Esophagus muscularis mucosa (tissue), 4 donors: ENCODE measurements at regions not wholly inside any gene's neighbourhood (a gene's known extent, or its start where the extent isn't known, plus 50 kb on each side); places are given as distances from the start of the nearest gene placed in this dataset.

Source experiments
- DNase-seq: peaks from one replicate; pipeline ENCODE4 v3.0.0-alpha.2; 2017; ENCODE audit errors: extremely low spot score
- H3K27ac ChIP-seq, 4 donors: fragments of 200-600 bp; sonication (generic); replicated peaks in 1 of 4; 1 replicate in 3 of 4; 2 replicates in 1 of 4; pipeline ENCODE4 v1.5.1; 2016 to 2019; ENCODE audit warnings: mild to moderate bottlenecking in 1 of 4
- H3K27me3 ChIP-seq, 4 donors: fragments of 200-600 bp; sonication (generic); one replicate each; pipeline versions ENCODE4 v1.5.1 to v1.6.0; 2016 to 2019
- H3K36me3 ChIP-seq, 4 donors: fragments of 200-600 bp; sonication (generic); one replicate each; pipeline ENCODE4 v1.5.1; 2016 to 2019
- H3K4me1 ChIP-seq, 4 donors: fragments of 200-600 bp; sonication (generic); one replicate each; pipeline ENCODE4 v1.5.1; 2016 to 2019
- H3K4me3 ChIP-seq, 4 donors: fragments of 200-600 bp; sonication (generic); 1 replicate in 2 of 4; 2 replicates in 2 of 4; pipeline ENCODE4 v1.5.1; 2016 to 2019; ENCODE audit warnings: mild to moderate bottlenecking in 4 of 4, moderate library complexity in 1 of 4
- H3K9me3 ChIP-seq, 4 donors: fragments of 200-600 bp; sonication (generic); 1 replicate in 3 of 4; 2 replicates in 1 of 4; pipeline ENCODE4 v1.5.1; 2016 to 2019
- CTCF ChIP-seq, 3 experiments: fragments of 200-600 bp in 2 of 3; fragments of 450-650 bp in 1 of 3; sonication (generic) in 2 of 3; IDR thresholded peaks; one replicate each; pipeline ENCODE4 v1.5.1; 2017 to 2019; ENCODE audit warnings: antibody characterized with exemption in 3 of 3, mild to moderate bottlenecking in 2 of 3, moderate library complexity in 1 of 3
- EP300 ChIP-seq: sonication (generic); formaldehyde crosslinking; IDR thresholded peaks from one replicate; pipeline ENCODE4 v1.6.1; 2017; ENCODE audit warnings: antibody characterized with exemption
- POLR2A ChIP-seq: fragments of 450-650 bp; IDR thresholded peaks from one replicate; pipeline ENCODE4 v1.6.1; 2017; ENCODE audit warnings: antibody characterized with exemption, moderate library complexity, mild to moderate bottlenecking, low read depth
- POLR2AphosphoS5 ChIP-seq, 2 donors: sonication (generic); formaldehyde crosslinking; IDR thresholded peaks; one replicate each; pipeline ENCODE4 v1.6.1; 2017; ENCODE audit warnings: antibody characterized with exemption in 2 of 2
- WGBS: methylation state at CpG from one replicate; pipeline ENCODE4 v1.1.5; 2018; 5-methylcytosine and 5-hydroxymethylcytosine counted together
- intact Hi-C: fragments of 100-400 bp; cut with DNase I; formaldehyde crosslinking; loops from one replicate; pipeline ENCODE4 v1.15.1; 2023

GRCh38 chr10:130824230-130825014, 487.1 kb downstream of the TCERG1L start:
- Histone ChIP-seq H3K4me1 (no peaks in the 10 kb centered on the region), H3K36me3 (no peaks in the 10 kb centered on the region), H3K4me3 (no peak overlapping the region), H3K27me3 (peaks cover 0 to 18% (median 0%) of the 10 kb centered on the region in 4 donors), H3K9me3 (peaks cover 0 to 31% (median 23%) of the 10 kb centered on the region in 4 donors), H3K27ac (no peak overlapping the region)
- TF ChIP-seq CTCF (IDR thresholded peaks at IDR 0.05): no peak
- intact Hi-C loops: no loop called here
- 74% methylated on average over 4 of the region's 4 CpGs for WGBS
- DNase-seq: peak; percentile 79

GRCh38 chr10:130833596-130833995, 477.9 kb downstream of the TCERG1L start:
- Histone ChIP-seq H3K27me3 (peaks cover 0 to 22% (median 0%) of the 10 kb centered on the region in 4 donors), H3K4me3 (no peak overlapping the region), H3K36me3 (no peaks in the 10 kb centered on the region), H3K27ac (no peak overlapping the region), H3K9me3 (peaks cover 0 to 6% (median 2%) of the 10 kb centered on the region in 4 donors), H3K4me1 (no peaks in the 10 kb centered on the region)
- 73% methylated on average over 10 of the region's 14 CpGs for WGBS
- intact Hi-C loops: no loop called here
- no peak for DNase-seq
- no peak for TF ChIP-seq POLR2A
- TF ChIP-seq POLR2AphosphoS5 (IDR thresholded peaks at IDR 0.05): no peak
- TF ChIP-seq EP300: no peak
- no peak for TF ChIP-seq CTCF (IDR thresholded peaks at IDR 0.05)

- 72% methylated on average over 15 of the region's 15 CpGs for WGBS
- no peak overlapping the region for H3K4me3 ChIP-seq
- TF ChIP-seq POLR2A: no peak
- TF ChIP-seq POLR2AphosphoS5 (IDR thresholded peaks at IDR 0.05): no peak
- TF ChIP-seq EP300: no peak
- TF ChIP-seq CTCF (IDR thresholded peaks at IDR 0.05): no peak
Measured at GRCh38 chr10:130834170-130834569, 477.4 kb downstream of the TCERG1L start.

GRCh38 chr10:130834573-130834972, 476.9 kb downstream of the TCERG1L start:
- no peak for DNase-seq
- intact Hi-C loops: no loop called here
- TF ChIP-seq POLR2A (no peak), EP300 (no peak), POLR2AphosphoS5 (IDR thresholded peaks at IDR 0.05) (no peak), CTCF (IDR thresholded peaks at IDR 0.05) (no peak)
- H3K36me3 ChIP-seq: no peaks in the 10 kb centered on the region
- peaks cover 0 to 4% (median 0%) of the 10 kb centered on the region in 4 donors for H3K9me3 ChIP-seq
- 88% methylated on average over 15 of the region's 15 CpGs for WGBS
- no peak overlapping the region for H3K4me3 ChIP-seq
- no peaks in the 10 kb centered on the region for H3K4me1 ChIP-seq
- no peak overlapping the region for H3K27ac ChIP-seq
- H3K27me3 ChIP-seq: peaks cover 0 to 25% (median 0%) of the 10 kb centered on the region in 4 donors

More at GRCh38 chr10:130834170-130834569, 477.4 kb downstream of the TCERG1L start:
- H3K9me3 ChIP-seq: peaks cover 0 to 4% (median 1%) of the 10 kb centered on the region in 4 donors
- intact Hi-C loops: no loop called here
- no peaks in the 10 kb centered on the region for H3K36me3 ChIP-seq
- H3K27ac ChIP-seq: no peak overlapping the region
- no peaks in the 10 kb centered on the region for H3K4me1 ChIP-seq
- peaks cover 0 to 25% (median 0%) of the 10 kb centered on the region in 4 donors for H3K27me3 ChIP-seq
- no peak for DNase-seq

- WGBS: 94% methylated on average over 3 of the region's 5 CpGs
- intact Hi-C loops: no loop called here
- Histone ChIP-seq H3K27me3 (peaks cover 0 to 25% (median 0%) of the 10 kb centered on the region in 4 donors), H3K4me3 (no peak overlapping the region), H3K4me1 (no peaks in the 10 kb centered on the region), H3K27ac (no peak overlapping the region), H3K9me3 (peaks cover 0 to 4% (median 0%) of the 10 kb centered on the region in 4 donors), H3K36me3 (no peaks in the 10 kb centered on the region)
- DNase-seq: no peak
- TF ChIP-seq CTCF (IDR thresholded peaks at IDR 0.05) (no peak), POLR2A (no peak), POLR2AphosphoS5 (IDR thresholded peaks at IDR 0.05) (no peak), EP300 (no peak)
Measured at GRCh38 chr10:130835068-130835467, 476.5 kb downstream of the TCERG1L start.
